Fibroblast of skin of left quadriceps (primary cell): ENCODE measurements at regions not wholly inside any gene's neighbourhood (a gene's known extent, or its start where the extent isn't known, plus 50 kb on each side); places are given as distances from the start of the nearest gene placed in this dataset.

Experiments used
- DNase-seq, 2 experiments: peaks; one replicate each; pipeline ENCODE4 v3.0.0-alpha.2; 2013; ENCODE audit warnings: low read depth in 2 of 2

DNA sequence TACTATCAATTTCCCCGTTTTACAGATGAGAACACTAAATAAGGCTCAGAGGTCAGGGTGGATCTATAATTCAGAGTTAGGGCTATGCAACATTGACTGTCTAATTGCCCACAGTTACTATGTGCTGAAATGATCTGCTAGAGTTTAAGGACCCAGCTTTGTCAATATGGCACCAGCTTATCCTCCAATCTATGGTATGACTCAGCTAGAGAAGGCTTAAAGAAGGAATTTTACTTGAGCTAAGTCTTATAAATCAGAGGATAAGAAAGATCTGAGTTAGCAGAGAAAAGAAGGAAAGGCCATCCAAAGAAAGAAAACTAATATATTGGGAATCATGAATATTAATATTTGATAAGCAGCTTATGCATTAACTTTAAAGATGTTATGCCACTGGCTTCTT is 78.1 kb downstream of the ASB9 start:
- no peak for DNase-seq

DNA sequence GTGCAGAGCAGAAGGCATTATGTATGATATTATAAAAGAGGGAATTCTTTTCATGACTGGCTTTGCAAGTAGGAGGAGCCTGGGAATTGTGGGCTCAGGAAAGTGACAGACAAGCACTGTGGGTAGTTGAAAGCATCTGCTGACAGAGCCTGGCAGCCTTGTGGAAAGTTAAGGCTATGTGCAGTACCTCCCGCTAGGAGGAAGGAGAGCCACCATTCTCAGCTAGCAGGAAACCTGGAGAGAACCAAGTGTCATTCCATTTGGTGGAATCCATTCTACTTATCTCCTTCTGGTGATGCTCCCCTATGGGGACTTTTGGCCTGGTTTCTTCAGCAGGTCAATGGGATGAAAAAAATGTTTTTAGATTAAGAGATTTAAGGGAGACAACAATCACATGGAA is 81.8 kb downstream of the ASB9 start:
- DNase-seq: no peak

DNA sequence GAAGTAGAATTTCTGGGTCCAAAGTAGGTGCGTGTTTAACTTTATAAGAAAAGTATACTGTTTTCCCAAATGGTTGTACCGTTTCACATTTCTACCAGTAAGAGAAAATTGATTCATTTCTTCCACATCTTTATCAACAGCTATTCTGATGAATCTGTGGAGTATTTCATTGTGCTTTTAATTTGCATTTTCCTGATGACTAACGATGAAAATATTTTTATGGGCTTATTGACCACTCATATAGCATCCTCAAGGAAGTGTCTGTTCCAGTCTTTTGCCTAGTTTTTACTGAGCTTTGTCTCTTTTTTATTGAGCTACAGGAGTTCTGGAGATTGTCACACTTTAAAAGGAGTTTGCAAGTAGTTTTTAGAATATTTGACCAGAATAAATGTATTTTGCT is 92.6 kb downstream of the ASB9 start:
- no peak for DNase-seq

DNA sequence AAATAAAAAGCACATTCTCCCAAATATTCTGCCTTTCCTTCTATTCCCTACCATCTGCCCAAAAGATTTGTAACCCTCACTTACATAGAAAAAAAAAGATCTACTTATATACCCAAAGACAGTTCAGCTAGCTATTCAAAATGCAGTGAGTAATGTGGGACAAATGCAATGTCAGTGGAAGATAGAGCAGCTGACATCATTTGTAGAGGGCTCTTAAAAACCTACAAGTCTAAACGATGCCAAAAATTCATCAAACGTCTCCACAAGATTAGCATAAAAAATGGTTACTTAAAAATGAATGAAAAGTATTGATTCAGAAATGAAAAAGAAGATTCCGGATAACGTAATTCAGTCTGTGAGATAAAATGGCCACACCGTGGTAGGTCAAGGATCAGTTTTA is 96.5 kb downstream of the ASB9 start:
- DNase-seq: no peak

DNA sequence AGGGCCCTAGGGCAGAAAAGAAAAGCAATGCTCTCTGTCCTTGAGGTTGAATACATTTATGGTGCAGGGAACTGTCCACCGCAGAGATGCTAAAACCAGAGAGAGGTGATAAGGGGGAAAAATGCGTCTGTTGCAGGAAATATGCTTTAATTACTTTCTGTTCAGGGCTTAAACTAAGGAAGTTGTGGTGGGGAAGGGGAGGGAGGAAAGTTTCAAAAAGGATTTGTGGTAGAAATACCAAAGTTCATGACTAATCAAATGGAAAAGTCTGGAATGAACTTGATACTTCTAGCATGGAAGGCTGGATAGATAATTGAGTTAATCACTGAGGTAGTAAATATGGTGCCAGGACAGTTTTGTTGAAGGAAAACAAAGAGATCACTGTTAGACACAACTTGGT is 99.0 kb downstream of the ASB9 start:
- DNase-seq: peak in 1 of 2 experiments; percentile 19

DNA sequence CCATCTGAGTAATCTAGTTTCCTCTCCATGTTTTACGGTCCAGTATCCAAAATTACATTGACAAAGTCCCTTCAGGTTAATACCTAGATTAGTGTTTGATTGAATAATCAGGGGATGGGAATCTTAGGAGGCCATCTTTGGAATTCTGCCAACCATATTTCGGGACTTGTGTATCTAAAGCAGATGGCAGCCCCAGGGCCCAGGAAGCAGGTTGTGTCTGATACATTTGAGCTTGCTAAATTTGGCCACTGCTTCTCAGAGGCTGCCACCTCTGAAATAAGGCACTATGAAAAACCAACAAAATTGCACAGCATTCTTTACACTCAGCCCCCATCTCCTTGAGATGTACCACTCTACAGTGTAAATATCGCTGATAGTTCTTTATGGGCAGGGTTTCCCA is 102.1 kb downstream of the ASB9 start:
- no peak for DNase-seq

DNA sequence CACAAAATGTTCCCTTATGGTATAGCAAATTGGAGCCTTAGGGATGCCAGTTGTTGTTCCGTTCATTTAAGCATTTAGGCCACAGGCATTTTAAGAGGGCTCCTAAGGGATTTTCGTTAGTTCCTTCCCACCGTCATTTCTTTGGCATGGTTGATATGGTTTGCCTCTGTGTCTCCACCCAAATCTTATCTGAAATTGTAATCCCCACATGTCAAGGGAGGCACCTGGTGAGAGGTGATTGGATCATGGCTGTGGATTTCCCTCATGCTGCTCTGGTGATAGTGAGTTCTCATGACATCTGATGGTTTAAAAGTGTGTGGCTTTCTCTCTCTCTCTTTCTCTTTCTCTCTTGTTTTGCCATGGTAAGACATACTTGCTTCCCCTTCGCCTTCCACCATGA is 104.1 kb downstream of the ASB9 start:
- DNase-seq: no peak

DNA sequence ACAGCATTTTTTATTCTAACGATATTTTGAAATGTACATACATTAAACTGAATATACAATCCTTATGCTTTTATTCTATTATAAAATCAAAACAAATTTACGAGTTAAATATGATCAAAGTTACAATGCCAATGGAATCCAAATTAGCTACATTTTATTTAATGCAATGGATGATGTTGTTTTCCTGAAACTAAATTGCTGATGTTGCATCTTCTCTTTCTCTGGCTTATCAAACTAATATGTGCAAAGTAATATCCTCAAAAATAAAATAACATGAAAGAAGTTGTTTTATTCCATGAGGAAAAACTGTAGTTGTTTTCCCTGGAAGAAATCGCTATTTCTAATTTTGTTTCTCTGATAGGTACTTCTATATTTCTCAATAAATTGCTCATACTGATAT is 106.8 kb downstream of the ASB9 start:
- DNase-seq: no peak

DNA sequence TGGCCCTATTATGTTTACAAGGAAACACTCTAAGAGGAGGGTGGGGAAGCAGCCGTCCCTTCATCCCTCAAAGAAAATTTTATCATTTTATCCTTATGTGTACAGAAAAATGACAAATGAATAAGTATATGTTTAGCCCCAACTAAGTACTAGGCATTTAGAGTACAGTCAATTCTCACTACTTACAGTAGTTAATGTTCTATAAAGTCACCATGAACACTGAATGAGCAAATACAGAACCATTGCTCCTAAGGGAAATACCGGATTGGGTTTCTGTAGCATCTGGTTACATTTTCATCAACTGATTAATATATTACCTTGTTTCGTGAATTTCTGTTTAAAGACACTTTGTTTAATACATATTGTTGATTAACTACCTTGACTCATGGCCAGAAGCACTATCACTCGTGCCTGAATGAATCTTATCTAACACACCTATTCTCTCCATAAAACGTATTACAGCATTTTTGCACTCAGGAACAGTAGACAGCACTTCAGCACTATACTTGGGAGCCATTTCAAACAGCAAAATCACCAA is 109.3 kb downstream of the ASB9 start:
- DNase-seq: no peak

DNA sequence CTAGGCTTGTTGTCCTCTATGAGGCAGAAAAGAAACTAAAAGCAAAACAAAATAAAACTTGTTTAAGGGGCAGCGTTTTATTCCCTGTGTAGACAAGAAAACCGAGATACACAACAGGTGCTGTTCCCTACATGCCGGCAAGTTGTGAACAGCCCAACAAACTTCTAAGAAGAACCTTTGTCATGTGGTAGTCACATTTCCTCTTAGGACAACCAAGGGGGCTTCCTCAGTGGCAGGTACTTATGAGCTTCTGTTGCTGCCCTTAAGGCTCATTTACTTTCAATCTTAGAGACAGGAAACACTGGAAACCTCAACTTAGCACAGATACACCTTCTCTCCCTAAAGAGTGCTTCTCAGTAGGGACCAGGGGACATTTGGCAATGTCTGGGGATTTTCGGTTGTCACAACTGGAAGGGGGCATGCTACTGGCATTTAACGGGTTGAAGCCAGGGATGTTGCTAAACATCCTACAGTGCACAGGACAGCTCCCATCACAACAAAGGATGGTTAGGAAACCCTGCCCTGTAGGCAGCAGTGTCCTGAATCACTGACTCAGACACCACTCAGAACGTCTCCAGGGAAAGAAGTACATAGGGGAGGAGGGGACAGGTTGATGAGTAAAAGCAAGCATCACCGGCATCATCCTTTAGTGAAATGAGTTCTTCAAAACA is 111.0 kb downstream of the ASB9 start:
- DNase-seq: no peak

DNA sequence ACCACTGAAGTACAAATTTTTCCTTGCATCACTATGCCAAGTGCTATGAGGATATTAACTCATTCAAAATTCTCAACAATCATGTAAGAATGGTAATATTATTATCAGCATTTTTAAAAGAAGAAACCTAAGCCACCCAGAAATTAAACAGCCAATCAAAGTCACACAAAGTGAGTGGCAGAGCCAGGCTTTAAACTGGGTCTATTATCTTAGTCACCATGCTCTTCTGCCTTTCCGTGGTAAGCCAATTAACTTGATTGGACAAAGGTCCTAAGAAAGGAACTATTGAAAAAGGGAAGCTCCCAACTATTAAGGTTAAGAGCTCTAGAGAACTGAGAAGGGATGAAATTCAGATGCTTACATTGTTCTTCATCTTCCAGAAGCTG is 111.5 kb downstream of the ASB9 start:
- no peak for DNase-seq

DNA sequence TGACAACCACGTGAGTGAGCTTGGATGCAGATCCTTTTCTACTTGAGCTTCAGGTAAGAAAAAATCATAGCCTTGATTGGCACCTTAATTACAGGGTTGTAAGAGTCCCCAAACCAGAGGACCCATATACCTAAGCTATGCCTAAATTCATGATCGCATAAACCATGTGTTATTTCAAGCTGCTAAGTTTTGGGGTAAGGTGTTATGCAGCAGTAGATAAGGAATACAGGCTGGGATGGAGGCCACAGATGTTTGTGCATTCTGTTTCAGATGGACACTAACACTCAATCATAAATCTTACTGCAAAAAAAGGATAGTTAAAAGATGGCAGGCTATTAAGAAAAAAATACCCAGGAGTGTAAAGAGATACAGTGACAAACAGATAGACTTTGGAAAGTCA is 112.3 kb downstream of the ASB9 start:
- no peak for DNase-seq

DNA sequence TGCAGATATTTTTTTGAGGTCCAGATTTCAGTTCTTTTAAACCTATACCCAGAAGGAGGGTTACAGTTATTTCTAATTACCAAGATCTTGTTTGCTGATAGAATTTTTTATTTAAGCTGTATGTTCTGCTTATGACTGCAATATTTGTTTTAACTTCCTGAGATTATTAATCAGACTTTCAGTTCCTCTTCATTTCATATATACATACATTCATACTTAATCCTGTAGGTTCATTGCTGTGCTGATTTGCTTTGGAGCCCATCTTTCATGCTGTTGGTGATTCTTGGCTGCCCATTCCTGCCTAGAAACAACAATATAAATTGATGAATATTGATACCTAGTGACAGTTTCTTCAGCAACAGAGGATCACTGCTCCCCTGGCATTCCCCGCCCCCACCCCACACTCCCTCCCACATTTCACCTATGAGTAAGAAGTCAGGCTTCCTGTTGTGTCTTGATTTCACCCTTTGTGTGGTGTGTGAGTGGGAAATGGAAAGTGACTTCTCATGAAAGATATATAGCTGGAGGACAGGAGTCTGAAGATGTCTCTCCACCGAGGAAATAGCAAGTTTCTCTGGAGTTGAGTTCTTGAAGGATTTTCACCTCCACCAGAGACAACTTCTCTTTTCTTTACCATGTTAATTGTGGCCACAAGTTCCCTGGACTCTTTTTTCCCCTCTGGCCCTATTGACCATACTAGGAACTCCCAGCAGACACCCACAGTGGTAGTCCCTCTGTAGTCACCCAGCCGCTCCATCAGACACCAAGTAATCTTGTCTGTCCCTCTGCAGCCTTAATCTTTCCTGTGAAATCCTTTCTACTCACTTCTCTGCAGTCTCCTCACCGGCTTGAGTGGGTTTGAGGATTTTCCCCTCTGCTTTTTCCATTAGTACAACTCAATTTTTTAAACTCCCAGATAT is 118.4 kb downstream of the ASB9 start:
- DNase-seq: no peak

DNA sequence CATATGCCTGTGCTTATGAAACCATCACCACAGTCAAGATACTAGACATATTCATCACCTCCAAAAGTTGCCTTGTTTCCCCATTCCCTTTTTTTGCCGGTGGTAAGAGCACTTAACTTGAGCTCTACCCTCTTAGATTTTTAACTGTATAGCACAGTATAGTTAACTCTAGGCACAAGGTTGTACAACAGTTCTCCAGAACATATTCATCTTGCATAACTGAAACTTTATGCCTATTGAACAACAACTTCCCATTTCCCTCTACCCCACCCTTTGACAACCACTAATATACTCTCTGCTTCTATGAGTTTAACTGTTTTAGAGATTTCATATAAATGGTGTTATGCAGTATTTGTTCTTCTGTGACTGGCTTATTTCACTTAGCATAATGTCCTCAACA is 119.3 kb downstream of the ASB9 start:
- DNase-seq: no peak

DNA sequence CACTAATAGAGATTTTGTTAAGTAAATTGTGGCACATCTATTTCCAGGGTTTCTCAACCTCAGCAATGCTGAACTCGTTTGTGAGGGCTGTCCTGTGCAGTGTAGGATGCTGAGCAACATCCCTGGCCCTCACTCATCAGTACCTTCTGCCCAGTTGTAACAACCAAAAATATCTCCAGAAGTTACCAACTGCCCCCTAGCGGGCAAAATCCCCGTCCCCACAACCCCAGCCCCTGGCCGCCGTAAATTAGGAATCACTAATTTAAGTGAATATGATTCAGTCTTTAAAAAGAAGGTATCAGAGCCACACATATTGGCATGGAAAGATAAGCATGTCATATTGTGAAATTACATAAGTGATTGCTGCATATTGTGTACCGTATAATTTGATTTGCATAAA is 123.4 kb downstream of the ASB9 start:
- no peak for DNase-seq

DNA sequence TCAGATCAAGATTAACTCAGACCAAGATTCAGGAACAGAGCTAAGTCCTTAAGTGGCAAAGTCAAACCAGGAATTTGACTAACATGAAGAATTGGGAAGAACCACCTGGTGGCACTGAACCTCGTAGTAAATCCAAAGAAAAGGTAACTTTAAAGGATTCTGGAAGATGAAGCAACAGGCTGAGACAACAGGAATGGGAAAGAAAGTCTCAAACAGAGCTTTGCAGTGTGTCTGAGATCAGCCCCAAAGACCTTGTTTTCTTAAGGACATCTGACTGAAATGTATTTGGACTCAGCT is 126.1 kb downstream of the ASB9 start:
- no peak for DNase-seq

DNA sequence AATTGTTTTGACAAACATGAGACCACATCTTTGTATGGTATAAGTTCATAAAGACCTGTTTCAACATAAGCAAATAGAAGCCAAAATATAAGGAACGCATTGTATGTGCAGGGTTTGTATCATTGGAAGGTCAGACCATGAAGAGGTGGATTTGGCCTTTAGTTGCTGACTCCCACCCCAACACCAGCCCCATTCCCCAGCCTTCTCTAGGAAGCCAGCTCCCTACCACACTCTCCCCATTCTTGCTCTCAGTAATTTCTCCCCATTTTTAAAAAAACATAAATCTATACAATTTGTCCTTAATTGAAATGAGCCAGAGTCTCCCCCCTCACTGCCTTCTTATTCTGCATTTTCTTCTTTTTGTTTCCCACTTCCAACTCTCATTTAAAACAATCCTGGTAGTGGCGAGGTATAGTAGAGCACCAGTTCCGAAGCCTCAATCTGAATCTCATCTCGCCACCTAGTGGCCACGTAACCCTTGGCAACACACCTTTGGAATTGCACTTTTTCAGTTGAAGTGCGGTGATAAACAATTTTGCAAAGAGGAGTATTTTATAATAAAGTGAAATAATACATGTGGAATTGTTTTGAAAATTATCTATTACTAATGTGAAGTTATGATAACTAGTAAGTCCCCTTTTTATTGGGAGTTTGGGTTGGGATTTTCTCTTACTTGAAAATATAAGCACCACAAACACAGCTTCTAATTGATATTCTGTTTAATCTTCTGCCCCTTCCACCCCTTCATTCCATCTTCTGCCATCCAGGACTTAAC is 126.6 kb downstream of the ASB9 start:
- peak in 1 of 2 experiments; percentile 6 for DNase-seq

DNA sequence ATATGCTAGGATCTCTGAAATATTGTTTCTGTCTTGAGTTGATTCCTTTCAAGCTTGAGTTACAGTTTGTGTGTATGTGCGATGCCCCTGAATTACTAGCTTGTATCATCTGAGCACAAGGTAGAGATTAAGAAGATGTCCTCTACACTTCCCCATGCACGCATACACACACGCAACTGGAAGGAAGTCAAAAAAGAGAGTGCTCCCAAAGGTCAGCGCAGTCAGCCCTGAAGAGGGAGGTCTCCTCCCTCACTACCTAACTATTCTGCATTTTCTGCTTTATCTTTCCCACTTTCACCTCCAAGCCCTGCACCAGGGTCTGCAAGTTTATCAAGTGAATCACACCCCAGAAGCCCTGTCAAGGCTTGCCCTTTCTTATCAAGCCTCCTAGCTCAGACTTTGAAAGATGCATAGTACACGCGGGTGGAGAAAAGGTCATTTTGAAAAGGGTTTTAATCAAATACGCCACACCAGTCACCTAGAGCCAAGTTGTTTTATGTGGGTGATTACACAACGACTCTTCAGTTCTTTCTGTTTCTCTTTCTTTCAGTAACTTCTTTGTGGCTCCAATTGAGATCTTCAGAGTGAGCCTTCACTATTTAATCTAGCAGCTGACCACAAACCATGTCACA is 127.7 kb downstream of the ASB9 start:
- no peak for DNase-seq

DNA sequence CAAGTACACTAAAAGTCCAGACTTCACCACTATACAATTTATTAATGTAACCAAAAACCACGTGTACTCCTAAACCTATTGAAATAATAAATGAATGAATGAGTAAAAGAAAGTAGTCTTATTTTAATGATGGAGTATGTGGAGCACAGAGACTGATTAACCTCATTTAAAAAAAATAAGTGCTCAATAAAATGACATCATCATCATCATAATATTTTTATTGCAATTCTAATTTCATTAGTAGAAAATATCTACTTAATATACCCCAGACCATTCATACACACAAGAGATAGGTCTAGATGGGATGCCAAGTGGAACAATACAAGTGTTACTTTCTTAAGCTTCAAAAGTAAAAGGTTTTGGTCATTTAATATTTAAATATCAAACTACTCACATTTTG is 133.1 kb downstream of the ASB9 start:
- DNase-seq: no peak

DNA sequence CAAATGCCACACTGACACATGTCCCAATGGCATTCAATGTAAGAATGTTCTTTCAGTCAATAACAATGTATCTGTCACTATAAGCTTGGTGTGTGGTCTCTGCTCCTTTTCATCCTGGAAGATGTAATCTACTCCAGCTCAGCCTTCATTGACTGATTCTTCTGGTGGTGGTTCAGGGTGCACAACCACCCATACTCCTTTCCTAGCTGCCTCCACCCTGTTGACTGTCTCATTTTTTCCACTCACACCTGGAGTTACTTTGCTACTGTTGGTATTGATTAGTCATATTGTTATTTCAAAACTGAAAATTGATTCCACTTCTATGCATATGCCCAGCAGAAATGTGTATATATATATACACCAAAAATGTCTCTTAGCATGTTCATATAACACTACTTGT is 140.5 kb downstream of the ASB9 start:
- DNase-seq: no peak

DNA sequence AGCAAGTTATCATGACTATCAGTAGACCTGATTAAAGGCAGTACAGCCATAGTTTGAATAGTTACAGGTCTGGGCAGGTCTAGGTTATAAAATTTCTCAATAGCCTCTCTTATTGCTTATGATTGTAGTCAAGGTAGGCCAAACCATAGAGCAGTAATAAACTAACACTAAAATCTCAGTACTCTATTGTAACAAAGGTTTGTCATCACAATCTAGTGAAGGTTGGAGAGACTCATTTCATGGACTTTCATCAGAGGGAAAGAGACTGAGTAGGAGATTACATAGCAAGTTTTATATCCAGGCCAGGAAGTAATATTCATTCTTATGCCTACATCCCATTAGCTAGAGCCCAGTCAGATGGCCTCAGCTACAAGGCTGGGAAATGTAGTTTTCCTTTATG is 141.0 kb downstream of the ASB9 start:
- no peak for DNase-seq

DNA sequence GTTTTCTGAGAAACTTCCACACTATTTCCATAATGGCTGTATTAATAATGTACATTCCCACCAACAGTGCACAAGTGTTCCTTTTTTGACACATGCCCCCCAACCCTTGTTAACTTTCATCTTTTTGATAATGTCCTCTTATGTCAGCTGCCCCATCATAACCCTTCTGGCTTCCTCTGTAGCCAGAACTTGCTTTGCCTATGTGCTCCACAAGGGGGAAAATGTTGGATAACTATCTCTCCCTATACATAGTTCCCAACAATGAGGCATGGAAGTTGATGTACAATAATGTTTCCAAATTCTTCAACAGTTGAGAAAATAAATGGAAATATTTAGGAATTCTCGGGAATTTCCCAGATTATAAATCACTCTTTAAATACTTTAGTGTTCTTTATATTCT is 142.9 kb downstream of the ASB9 start:
- no peak for DNase-seq
